ENCODE measurements at regions not wholly inside any gene's neighbourhood (a gene's known extent, or its start where the extent isn't known, plus 50 kb on each side); places are given as distances from the start of the nearest gene placed in this dataset.

- intact Hi-C loops (cut with DNase I), result no loop called here
- no peaks in the 10 kb centered on the region for H3K9me3 ChIP-seq
- H3K4me3 ChIP-seq, result no peak overlapping the region
- no peak overlapping the region for H3K27ac ChIP-seq
- no peak overlapping the region for H3K9ac ChIP-seq (ENCODE audit: low read depth in 2 of 2, low read length in 2 of 2)
- DNase-seq, result no peak
- H3K27me3 ChIP-seq, result no peaks in the 10 kb centered on the region
- H3K36me3 ChIP-seq, result no peaks in the 10 kb centered on the region
- no peak for TF ChIP-seq CTCF (IDR thresholded peaks at IDR 0.05)
- no peaks in the 10 kb centered on the region for H3K4me1 ChIP-seq
Measured at GRCh38 chr4:24089851-24090534, 200.1 kb upstream of the PPARGC1A start.

GRCh38 chr4:24080871-24081270 lies 191.0 kb upstream of the PPARGC1A start:
- Histone ChIP-seq H3K27me3 (no peaks in the 10 kb centered on the region), H3K36me3 (no peaks in the 10 kb centered on the region), H3K4me3 (no peak overlapping the region), H3K9ac (ENCODE audit: low read depth in 2 of 2, low read length in 2 of 2) (no peak overlapping the region), H3K9me3 (no peaks in the 10 kb centered on the region), H3K4me1 (no peaks in the 10 kb centered on the region), H3K27ac (no peak overlapping the region)
- no peak for DNase-seq
- intact Hi-C loops (cut with DNase I), result no loop called here
- no peak for TF ChIP-seq CTCF (IDR thresholded peaks at IDR 0.05)

- no peaks in the 10 kb centered on the region for H3K4me1 ChIP-seq
- H3K27me3 ChIP-seq, result no peaks in the 10 kb centered on the region
- no peak for DNase-seq
- H3K9ac ChIP-seq (ENCODE audit: low read depth in 2 of 2, low read length in 2 of 2), result no peak overlapping the region
- no peak overlapping the region for H3K4me3 ChIP-seq
- intact Hi-C loops (cut with DNase I), result no loop called here
- no peak overlapping the region for H3K27ac ChIP-seq
- TF ChIP-seq CTCF (IDR thresholded peaks at IDR 0.05), result no peak
- no peaks in the 10 kb centered on the region for H3K36me3 ChIP-seq
- H3K9me3 ChIP-seq, result no peaks in the 10 kb centered on the region
Measured at GRCh38 chr4:24078347-24078962, 188.6 kb upstream of the PPARGC1A start.

GRCh38 chr4:24076811-24077210 lies 187.0 kb upstream of the PPARGC1A start:
- no peaks in the 10 kb centered on the region for H3K27me3 ChIP-seq
- no peaks in the 10 kb centered on the region for H3K36me3 ChIP-seq
- no peaks in the 10 kb centered on the region for H3K4me1 ChIP-seq
- TF ChIP-seq CTCF (IDR thresholded peaks at IDR 0.05), result no peak
- H3K9me3 ChIP-seq, result no peaks in the 10 kb centered on the region
- H3K27ac ChIP-seq, result no peak overlapping the region
- no peak for DNase-seq
- H3K4me3 ChIP-seq, result no peak overlapping the region
- intact Hi-C loops (cut with DNase I), result no loop called here
- H3K9ac ChIP-seq (ENCODE audit: low read depth in 2 of 2, low read length in 2 of 2), result no peak overlapping the region

GRCh38 chr4:24073948-24074347 lies 184.1 kb upstream of the PPARGC1A start:
- intact Hi-C loops (cut with DNase I), result no loop called here
- Histone ChIP-seq H3K4me1 (no peaks in the 10 kb centered on the region), H3K9me3 (no peaks in the 10 kb centered on the region), H3K27ac (no peak overlapping the region), H3K4me3 (no peak overlapping the region), H3K9ac (ENCODE audit: low read depth in 2 of 2, low read length in 2 of 2) (no peak overlapping the region), H3K36me3 (no peaks in the 10 kb centered on the region), H3K27me3 (no peaks in the 10 kb centered on the region)
- no peak for TF ChIP-seq CTCF (IDR thresholded peaks at IDR 0.05)
- DNase-seq, result no peak

Data from colonic mucosa (tissue), 4 donors.